DMS153 (cell line): ENCODE measurements at regions not wholly inside any gene's neighbourhood (a gene's known extent, or its start where the extent isn't known, plus 50 kb on each side); places are given as distances from the start of the nearest gene placed in this dataset.

Experiments used
- DNase-seq: peaks from one replicate; lab custom pipeline; 2025; lab: John Stamatoyannopoulos, UW

DNA sequence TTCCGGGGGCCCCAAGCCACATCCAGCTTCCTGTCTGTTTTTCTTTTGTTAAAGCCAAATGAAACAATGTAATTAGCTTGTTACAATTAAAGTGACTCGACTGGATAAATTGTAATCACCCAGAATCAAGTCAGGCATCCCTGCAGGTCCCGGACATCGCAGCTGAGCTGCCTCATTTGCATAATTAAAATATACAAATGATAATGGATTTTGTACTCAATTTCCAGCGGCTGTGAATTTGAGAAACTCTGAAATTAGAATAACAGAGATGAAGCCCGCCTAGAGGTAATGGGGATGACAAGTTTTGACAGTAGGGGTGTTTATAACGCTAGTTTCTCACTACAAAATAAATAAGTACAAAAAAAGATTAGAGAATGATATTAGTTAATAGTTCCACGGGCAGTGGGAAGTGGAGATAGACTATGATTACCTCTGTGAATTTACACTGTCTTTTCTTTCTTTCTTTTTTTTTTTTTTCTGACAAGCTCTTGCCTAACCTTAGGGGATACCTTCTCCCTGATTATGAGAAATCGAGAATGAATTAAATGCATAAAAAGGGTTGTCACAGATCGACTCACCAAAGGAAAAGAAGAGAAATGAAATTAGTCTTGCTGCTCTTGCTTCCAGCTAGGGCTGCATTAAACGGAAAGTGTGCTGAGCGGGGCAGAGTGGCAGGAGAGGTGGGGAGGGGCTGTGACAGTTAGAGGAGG is 82.6 kb upstream of the SKOR2 start:
- DNase-seq = no peak

GRCh38 chr18:47331641-47332040 is 80.2 kb upstream of the SKOR2 start:
- no peak for DNase-seq

GRCh38 chr18:47331026-47331425 is 79.6 kb upstream of the SKOR2 start:
- DNase-seq = no peak

DNA sequence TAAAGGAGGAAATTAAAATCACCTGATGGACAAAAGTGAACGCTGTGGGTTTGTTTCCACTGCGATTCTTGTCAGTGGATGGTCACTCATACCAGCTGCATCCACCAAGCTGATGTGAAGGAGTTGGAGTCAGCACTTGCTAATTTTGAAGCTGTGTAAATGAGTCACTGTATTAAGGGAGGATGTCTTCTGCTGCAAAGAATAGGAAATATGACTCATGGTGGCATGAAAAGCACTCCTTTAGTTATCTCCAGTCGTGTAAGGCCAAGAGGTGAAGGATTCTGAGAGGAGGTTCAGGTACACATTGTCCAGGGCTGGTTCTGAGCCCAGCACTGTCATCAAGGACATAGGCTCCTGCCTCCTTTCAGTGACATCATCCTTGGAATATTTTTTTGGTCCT is 71.7 kb upstream of the SKOR2 start:
- no peak for DNase-seq

DNA sequence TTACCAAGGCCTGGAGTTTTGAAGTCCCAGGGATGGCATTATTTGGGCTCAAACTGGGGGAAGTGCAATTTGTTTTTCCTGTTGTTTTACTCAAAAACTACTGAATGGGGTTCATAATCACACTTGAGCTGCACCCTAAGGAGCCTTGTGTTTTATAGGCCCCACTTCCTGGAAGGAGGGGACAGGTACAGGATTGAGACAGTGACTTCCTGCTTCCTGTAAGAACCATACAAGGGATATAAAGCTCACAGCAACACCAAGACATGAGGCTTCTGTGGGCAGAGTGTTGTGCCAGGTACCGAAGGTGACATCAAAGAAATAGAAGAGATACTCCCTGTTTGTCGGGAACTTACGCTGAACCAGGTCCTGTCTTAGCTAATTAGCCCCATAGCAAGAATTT is 70.4 kb upstream of the SKOR2 start:
- DNase-seq = no peak

GRCh38 chr18:47317824-47318508 is 66.5 kb upstream of the SKOR2 start:
- no peak for DNase-seq

DNA sequence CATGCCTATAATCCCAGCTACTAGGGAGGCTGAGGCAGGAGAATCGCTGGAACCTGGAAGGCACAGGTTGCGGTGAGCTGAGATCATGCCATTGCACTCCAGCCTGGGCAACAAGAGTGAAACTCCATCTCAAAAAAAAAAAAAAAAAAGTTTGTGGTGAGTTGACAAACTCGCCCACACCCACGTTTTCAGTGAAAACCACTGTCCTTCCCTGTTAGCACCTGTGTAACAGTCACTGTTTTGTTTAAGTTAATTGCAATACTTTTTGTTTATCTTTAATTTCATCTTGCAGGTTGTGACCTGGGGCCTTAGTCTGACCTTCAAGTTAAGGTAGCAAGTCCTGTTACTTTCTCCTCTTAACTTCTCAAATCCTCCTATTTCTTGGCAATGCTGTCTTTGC is 65.5 kb upstream of the SKOR2 start:
- no peak for DNase-seq

GRCh38 chr18:47313901-47314300 is 62.4 kb upstream of the SKOR2 start:
- no peak for DNase-seq

- no peak for DNase-seq
These were observed 60.1 kb upstream of the SKOR2 start for GRCh38 chr18:47311585-47311984.
